C4-2B (cell line): ENCODE measurements at regions not wholly inside any gene's neighbourhood (a gene's known extent, or its start where the extent isn't known, plus 50 kb on each side); places are given as distances from the start of the nearest gene placed in this dataset.

Experiments
- ZFX ChIP-seq: fragments of 450-650 bp; IDR thresholded peaks from 2 replicates; pipeline ENCODE4 v1.6.1; 2017
- TF ChIP-seq, protein P1 (sequence below): fragments of 450-650 bp; conservative IDR thresholded peaks from 2 replicates; pipeline ENCODE4 v1.5.1; 2017; ENCODE audit warnings: mild to moderate bottlenecking

DNA sequence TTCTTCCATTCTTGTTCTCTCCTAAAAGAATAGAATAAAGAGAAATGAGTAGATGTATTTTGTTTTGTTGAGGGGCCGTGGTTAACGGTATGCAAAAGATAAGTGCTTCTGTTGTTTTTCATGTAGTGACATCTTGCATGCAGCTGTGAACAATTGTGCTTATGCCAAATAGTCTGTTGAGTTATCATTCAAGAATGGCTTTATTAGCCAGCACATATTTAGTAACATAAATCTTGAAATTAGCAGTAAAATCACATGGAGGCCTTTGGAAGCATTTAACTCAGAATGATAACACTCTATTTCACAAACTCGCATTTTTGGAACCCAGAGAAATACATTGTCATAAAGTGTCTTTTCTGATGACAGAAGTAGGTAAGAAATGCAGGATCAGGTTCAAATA is 1772.0 kb upstream of the FLRT2 start:
- TF ChIP-seq, protein P1, sequence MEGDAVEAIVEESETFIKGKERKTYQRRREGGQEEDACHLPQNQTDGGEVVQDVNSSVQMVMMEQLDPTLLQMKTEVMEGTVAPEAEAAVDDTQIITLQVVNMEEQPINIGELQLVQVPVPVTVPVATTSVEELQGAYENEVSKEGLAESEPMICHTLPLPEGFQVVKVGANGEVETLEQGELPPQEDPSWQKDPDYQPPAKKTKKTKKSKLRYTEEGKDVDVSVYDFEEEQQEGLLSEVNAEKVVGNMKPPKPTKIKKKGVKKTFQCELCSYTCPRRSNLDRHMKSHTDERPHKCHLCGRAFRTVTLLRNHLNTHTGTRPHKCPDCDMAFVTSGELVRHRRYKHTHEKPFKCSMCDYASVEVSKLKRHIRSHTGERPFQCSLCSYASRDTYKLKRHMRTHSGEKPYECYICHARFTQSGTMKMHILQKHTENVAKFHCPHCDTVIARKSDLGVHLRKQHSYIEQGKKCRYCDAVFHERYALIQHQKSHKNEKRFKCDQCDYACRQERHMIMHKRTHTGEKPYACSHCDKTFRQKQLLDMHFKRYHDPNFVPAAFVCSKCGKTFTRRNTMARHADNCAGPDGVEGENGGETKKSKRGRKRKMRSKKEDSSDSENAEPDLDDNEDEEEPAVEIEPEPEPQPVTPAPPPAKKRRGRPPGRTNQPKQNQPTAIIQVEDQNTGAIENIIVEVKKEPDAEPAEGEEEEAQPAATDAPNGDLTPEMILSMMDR, result no peak
- TF ChIP-seq ZFX, result no peak
